ENCODE measurements at regions not wholly inside any gene's neighbourhood (a gene's known extent, or its start where the extent isn't known, plus 50 kb on each side); places are given as distances from the start of the nearest gene placed in this dataset.

DNA sequence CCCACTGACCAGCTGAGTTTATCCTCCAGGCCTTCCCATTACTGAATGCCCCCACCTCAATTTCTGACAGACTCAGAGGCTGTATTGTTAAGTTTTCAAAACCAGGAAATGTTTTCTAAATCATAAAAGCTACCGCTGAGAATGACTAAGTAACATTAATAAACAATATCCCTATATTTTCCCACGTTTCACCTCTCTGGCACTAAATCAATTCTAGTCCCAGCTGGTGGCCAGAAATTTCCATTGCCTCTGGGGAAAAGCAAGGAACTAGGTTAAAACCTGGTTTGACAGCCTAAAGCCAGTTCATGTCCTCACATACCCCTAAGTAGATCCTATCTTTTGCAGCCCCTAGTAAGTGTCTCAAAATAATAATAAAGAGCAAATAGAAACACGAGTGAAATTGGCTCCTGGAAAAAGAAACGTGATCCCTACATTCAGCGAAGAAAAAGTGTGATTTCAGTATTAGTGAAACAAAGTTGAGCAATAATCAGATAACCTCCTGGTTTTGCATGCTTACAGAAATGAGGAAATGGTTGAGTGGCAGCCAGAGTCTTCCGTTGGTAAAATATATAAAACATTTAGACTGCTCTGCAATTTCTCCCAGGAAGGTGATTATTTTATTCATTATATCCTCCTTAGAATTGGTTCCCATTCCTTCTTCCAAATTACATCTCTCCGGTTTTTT lies 110.9 kb downstream of the ESM1 start:
- Histone ChIP-seq H3K79me2 (no peaks in the 10 kb centered on the region), H3K36me3 (ENCODE audit: control insufficient read depth, insufficient read depth, low read length) (no peaks in the 10 kb centered on the region), H3K4me3 (ENCODE audit: low read depth, low read length) (no peak overlapping the region), H3K4me1 (peaks cover 26% of the 10 kb centered on the region), H3K9ac (no peak overlapping the region), H2AFZ (no peak overlapping the region), H3K27ac (peak overlapping the region; percentile 34), H3K27me3 (ENCODE audit: control insufficient read depth, insufficient read depth, low read length) (no peaks in the 10 kb centered on the region), H3K4me2 (ENCODE audit: low read length) (peak overlapping the region; percentile 42), H3K9me3 (ENCODE audit: control insufficient read depth, low read length) (no peaks in the 10 kb centered on the region)
- TF ChIP-seq, protein P1, sequence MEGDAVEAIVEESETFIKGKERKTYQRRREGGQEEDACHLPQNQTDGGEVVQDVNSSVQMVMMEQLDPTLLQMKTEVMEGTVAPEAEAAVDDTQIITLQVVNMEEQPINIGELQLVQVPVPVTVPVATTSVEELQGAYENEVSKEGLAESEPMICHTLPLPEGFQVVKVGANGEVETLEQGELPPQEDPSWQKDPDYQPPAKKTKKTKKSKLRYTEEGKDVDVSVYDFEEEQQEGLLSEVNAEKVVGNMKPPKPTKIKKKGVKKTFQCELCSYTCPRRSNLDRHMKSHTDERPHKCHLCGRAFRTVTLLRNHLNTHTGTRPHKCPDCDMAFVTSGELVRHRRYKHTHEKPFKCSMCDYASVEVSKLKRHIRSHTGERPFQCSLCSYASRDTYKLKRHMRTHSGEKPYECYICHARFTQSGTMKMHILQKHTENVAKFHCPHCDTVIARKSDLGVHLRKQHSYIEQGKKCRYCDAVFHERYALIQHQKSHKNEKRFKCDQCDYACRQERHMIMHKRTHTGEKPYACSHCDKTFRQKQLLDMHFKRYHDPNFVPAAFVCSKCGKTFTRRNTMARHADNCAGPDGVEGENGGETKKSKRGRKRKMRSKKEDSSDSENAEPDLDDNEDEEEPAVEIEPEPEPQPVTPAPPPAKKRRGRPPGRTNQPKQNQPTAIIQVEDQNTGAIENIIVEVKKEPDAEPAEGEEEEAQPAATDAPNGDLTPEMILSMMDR (IDR thresholded peaks at IDR 0.05), result no peak

- TF ChIP-seq, protein P1 (IDR thresholded peaks at IDR 0.05), result no peak
- H3K27ac ChIP-seq, result no peak overlapping the region
Measured at GRCh38 chr5:54873691-54874090, 111.7 kb downstream of the ESM1 start.

DNA sequence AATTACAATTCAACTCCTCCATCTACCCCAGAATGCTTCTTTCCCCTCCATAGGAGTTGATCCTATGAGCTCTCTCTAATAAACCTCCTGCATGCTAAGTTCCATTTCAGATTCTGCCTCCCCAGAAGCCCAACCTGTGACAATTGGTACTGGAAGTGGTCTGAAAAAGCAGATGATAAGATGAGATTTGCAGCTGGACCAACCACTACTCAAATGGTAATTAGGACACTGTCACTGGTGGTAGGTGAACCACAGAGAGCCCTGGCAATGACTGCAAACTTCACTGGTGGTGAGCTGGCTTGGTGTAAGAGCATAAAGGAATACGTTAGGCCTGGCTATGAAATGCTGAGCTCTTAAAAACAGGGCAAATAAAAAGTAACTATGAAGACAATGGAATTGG lies 112.6 kb downstream of the ESM1 start:
- H3K27me3 ChIP-seq (ENCODE audit: control insufficient read depth, insufficient read depth, low read length), result no peaks in the 10 kb centered on the region
- H3K9ac ChIP-seq, result no peak overlapping the region
- no peak overlapping the region for H3K27ac ChIP-seq
- TF ChIP-seq, protein P1 (IDR thresholded peaks at IDR 0.05), result no peak
- peaks cover 26% of the 10 kb centered on the region for H3K4me1 ChIP-seq
- H3K36me3 ChIP-seq (ENCODE audit: control insufficient read depth, insufficient read depth, low read length), result no peaks in the 10 kb centered on the region
- H3K79me2 ChIP-seq, result no peaks in the 10 kb centered on the region
- peak overlapping the region; percentile 2 for H2AFZ ChIP-seq
- no peak overlapping the region for H3K4me2 ChIP-seq (ENCODE audit: low read length)
- H3K9me3 ChIP-seq (ENCODE audit: control insufficient read depth, low read length), result no peaks in the 10 kb centered on the region
- no peak overlapping the region for H3K4me3 ChIP-seq (ENCODE audit: low read depth, low read length)

More at GRCh38 chr5:54873691-54874090, 111.7 kb downstream of the ESM1 start:
- no peak overlapping the region for H3K4me3 ChIP-seq (ENCODE audit: low read depth, low read length)
- no peak overlapping the region for H2AFZ ChIP-seq
- no peaks in the 10 kb centered on the region for H3K79me2 ChIP-seq
- H3K4me2 ChIP-seq (ENCODE audit: low read length), result no peak overlapping the region
- H3K36me3 ChIP-seq (ENCODE audit: control insufficient read depth, insufficient read depth, low read length), result no peaks in the 10 kb centered on the region
- H3K9ac ChIP-seq, result no peak overlapping the region
- H3K9me3 ChIP-seq (ENCODE audit: control insufficient read depth, low read length), result no peaks in the 10 kb centered on the region
- H3K4me1 ChIP-seq, result peaks cover 26% of the 10 kb centered on the region
- H3K27me3 ChIP-seq (ENCODE audit: control insufficient read depth, insufficient read depth, low read length), result no peaks in the 10 kb centered on the region

DNA sequence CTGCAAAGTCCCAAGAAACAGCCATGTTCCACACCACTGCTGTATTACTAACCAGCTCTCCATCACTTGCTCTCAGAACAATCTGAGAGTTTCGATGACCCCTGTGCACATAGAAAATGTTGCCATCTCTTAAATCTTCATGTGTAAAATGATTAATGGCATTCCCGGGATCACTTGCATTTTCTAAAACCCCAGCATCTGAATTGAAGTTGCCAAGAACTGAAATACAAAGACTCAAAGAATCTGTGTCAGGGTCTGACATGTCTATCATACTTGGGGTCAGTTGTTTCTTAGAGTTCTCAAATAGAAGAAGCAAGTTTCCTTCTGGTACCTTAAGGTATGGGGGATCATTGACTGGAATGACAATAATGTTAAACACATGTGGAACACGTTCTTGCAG lies 115.1 kb downstream of the ESM1 start:
- TF ChIP-seq, protein P1 (IDR thresholded peaks at IDR 0.05), result no peak
- H3K27me3 ChIP-seq (ENCODE audit: control insufficient read depth, insufficient read depth, low read length), result no peaks in the 10 kb centered on the region
- no peaks in the 10 kb centered on the region for H3K36me3 ChIP-seq (ENCODE audit: control insufficient read depth, insufficient read depth, low read length)
- H3K4me1 ChIP-seq, result peaks cover 26% of the 10 kb centered on the region
- no peak overlapping the region for H2AFZ ChIP-seq
- H3K4me3 ChIP-seq (ENCODE audit: low read depth, low read length), result no peak overlapping the region
- no peaks in the 10 kb centered on the region for H3K79me2 ChIP-seq
- no peak overlapping the region for H3K27ac ChIP-seq
- no peaks in the 10 kb centered on the region for H3K9me3 ChIP-seq (ENCODE audit: control insufficient read depth, low read length)
- no peak overlapping the region for H3K4me2 ChIP-seq (ENCODE audit: low read length)
- H3K9ac ChIP-seq, result no peak overlapping the region

DNA sequence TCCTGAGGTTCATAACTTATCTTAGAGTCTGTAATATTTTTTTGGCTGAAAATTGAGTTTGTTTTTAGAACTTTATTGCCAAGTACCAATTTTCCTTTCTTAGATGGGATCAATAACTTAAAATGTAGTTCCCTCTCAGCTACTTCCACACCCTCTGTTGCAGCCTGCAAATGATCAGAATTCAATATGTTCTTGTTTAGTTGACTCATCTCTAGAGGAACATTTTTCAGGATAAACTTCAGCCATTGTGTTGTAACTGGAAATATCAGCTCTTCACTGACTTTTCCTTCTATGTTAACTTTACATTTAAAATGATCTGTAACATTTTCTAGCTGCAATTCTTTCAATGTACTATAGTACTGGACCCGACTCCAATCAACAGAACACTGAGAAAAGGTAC lies 115.7 kb downstream of the ESM1 start:
- peaks cover 21% of the 10 kb centered on the region for H3K4me1 ChIP-seq
- no peak overlapping the region for H3K9ac ChIP-seq
- H3K4me2 ChIP-seq (ENCODE audit: low read length), result no peak overlapping the region
- no peak overlapping the region for H3K27ac ChIP-seq
- TF ChIP-seq, protein P1 (IDR thresholded peaks at IDR 0.05), result no peak
- no peaks in the 10 kb centered on the region for H3K27me3 ChIP-seq (ENCODE audit: control insufficient read depth, insufficient read depth, low read length)
- no peaks in the 10 kb centered on the region for H3K36me3 ChIP-seq (ENCODE audit: control insufficient read depth, insufficient read depth, low read length)
- no peaks in the 10 kb centered on the region for H3K9me3 ChIP-seq (ENCODE audit: control insufficient read depth, low read length)
- no peak overlapping the region for H2AFZ ChIP-seq
- H3K79me2 ChIP-seq, result no peaks in the 10 kb centered on the region
- H3K4me3 ChIP-seq (ENCODE audit: low read depth, low read length), result no peak overlapping the region
